RKO (cell line): ENCODE measurements at regions not wholly inside any gene's neighbourhood (a gene's known extent, or its start where the extent isn't known, plus 50 kb on each side); places are given as distances from the start of the nearest gene placed in this dataset.
"Not testable (repeated sequence)": the region's sequence is repeated elsewhere in the genome, so short reads cannot be mapped to it uniquely, and the experiment has no call there.

Experiments
- DNase-seq: peaks from one replicate; pipeline ENCODE4 v3.0.0-alpha.2; 2016; ENCODE audit warnings: low spot score

DNA sequence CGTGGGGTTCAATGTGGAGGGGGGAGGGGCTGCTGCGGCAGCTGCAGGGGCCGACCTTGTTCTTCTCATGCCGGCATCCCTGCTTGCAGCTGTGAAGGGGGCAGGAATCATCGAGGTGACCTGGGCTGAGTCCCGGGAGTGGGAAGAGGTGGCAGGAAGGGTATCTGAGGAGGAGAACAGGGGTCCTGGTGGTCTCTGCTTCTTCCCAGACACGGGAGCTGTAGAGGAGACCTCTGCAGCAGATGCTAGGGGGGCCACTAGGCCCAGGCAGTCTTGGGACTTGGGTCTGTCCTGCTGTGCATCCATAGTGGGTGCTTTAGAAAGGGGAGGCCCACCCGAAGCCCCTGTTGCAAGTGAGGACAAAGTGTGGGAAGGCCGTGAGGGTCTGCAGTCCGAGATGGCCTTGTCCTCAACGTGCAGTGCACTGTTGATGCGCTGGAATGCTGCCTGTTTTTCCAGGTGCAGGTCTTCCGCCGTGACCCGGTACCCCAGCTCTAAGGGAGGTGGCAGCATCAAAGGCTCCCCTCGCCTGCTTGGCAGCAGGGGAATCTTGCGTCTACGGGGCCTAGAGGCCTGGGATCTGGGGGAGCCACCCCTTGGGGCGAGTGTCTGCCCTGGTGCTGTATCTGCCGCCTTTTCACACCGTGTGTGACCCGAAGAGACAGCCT, 1370.0 kb downstream of the CDH12 start:
- DNase-seq: not testable (repeated sequence)

DNA sequence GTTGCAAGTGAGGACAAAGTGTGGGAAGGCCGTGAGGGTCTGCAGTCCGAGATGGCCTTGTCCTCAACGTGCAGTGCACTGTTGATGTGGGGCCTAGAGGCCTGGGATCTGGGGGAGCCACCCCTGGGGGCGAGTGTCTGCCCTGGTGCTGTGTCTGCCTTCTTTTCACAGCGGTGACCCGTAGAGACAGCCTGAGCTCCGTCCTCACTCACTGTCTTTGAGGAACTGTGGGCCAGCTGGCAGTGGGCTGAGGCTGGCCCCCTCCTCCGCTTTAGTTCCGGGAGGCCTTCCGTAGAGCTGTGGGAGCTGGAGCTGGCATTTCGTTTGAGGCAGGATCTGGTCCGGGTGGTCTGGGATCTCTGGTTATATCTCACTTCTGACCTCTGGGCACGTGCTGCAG, 1370.6 kb downstream of the CDH12 start:
- not testable (repeated sequence) for DNase-seq

GRCh38 chr5:21481320-21482270, 1371.5 kb downstream of the CDH12 start:
- not testable (repeated sequence) for DNase-seq

DNA sequence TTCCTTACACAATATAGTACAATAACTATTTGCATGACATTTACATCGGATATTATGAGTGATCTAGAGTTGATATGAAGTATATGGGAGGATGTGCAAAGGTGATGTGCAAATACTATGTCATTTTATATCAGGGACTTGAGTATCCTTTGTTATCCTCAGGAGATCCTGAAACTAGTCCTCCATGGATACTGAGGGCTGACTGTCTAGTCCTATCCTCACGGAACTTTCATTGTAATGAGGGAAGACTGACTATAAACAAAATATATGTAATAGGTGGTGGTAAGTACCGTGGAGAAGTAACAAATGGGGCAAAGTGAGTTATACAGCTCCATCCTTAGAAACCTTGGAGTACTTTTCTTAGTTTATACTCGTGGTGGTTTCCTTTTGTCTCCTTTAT, 1373.1 kb downstream of the CDH12 start:
- DNase-seq: not testable (repeated sequence)

GRCh38 chr5:21473981-21474380, 1379.2 kb downstream of the CDH12 start:
- not testable (repeated sequence) for DNase-seq

- DNase-seq: not testable (repeated sequence)
Observed at GRCh38 chr5:21473436-21473835, 1379.7 kb downstream of the CDH12 start.

- not testable (repeated sequence) for DNase-seq
Observed at GRCh38 chr5:21471691-21472090, 1381.5 kb downstream of the CDH12 start.

DNA sequence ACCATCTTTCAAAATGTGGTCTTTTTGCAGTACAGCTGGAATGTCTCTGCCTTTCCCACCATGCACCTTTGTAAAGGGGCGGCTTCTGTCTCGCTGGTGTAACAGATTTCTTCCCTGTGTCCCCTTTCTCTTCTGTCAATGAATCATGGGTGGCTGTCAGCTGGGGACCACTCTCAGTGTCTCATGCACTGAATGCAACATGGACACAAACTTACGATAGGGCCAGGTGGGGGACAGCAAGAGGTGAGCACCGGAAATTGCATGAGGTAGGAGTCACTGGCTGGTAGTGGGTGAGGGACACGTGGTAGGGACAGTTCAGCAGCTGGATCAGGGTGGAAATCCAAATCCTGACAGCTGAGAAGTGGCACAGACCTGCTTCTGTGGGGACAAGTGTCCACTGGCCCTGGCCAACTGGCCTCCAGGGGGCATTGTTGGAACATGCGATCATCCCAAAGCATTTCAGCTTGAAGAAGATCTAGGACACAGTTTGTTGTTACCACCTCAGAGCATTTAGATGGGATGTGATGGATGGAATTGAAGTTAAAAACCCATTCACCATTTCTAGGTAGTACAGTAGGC, 1383.5 kb downstream of the CDH12 start:
- DNase-seq: peak; percentile 36

DNA sequence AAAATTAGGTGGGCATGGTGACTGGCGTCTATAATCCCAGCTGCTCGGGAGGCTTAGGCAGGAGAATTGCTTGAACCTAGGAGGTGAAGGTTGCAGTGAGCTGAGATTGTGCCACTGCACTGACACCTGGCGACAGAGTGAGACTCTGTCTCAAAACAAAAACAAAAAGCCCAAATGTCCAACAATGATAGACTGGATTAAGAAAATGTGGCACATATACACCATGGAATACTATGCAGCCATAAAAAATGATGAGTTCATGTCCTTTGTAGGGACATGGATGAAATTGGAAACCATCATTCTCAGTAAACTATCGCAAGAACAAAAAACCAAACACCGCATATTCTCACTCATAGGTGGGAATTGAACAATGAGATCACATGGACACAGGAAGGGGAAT, 1385.6 kb downstream of the CDH12 start:
- DNase-seq: not testable (repeated sequence)

- not testable (repeated sequence) for DNase-seq
Observed at GRCh38 chr5:21459744-21460073, 1393.4 kb downstream of the CDH12 start.

DNA sequence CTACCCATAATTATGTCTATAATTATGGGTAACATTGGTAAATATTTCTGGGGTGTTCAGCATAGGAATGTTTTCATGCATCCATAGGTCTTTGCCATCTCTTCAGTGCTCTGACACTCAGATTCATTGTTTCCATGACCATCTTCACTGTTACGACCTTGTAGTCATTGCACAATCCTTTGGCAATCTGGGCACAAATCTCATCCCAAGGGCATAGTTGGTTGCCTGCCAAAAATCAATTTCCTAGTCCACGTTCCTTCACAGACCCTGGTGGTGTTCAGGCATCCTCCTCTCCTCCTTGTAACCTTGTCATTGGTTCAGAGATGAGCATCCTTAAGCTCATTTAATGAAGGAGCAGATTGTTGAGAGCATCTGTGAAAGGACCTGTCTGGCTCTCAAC, 1400.7 kb downstream of the CDH12 start:
- DNase-seq: no peak

- no peak for DNase-seq
Observed at GRCh38 chr5:21432646-21433045, 1420.5 kb downstream of the CDH12 start.

DNA sequence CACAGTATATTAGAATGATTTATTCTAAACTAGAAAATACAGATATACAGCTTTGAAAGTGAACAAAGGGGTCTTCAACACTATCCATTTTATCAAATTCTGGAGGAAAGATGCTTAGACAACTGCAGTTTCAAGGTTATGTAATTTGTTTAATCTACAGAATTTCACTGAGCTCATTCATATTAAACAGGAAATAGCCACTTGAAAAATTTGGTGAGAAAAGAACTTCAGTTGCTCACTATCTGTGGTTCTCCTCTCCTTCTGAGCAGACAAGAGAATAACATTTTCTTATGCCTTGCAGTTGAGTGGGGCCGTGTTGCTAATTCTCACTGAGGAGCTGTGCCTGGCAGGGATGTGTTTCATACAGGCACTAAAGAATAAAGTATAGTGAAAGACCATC, 1428.2 kb downstream of the CDH12 start:
- no peak for DNase-seq

- peak; percentile 53 for DNase-seq
Observed at GRCh38 chr5:21419383-21419782, 1431.4 kb upstream of the CDH18 start.

- DNase-seq: not testable (repeated sequence)
Observed at GRCh38 chr5:21402089-21402488, 1414.1 kb upstream of the CDH18 start.

GRCh38 chr5:21398511-21398910, 1410.5 kb upstream of the CDH18 start:
- no peak for DNase-seq

- no peak for DNase-seq
Observed at GRCh38 chr5:21397693-21398092, 1409.7 kb upstream of the CDH18 start.

GRCh38 chr5:21391506-21391905, 1403.5 kb upstream of the CDH18 start:
- DNase-seq: peak; percentile 77

GRCh38 chr5:21360754-21361153, 1372.8 kb upstream of the CDH18 start:
- DNase-seq: not testable (repeated sequence)

DNA sequence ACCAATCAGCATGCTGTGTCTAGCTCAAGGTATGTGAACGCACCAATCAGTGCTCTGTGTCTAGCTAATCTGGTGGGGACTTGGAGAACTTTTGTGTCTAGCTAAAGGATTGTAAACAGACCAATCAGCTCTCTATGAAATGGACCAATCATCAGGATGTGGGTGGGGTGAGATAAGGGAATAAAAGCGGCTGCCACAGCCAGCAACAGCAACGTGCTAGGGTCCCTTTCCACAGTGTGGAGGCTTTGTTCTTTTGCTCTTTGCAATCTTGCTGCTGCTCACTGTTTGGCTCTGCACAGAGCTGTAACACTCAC, 1353.9 kb upstream of the CDH18 start:
- not testable (repeated sequence) for DNase-seq

GRCh38 chr5:21341203-21341947, 1353.4 kb upstream of the CDH18 start:
- DNase-seq: not testable (repeated sequence)

DNA sequence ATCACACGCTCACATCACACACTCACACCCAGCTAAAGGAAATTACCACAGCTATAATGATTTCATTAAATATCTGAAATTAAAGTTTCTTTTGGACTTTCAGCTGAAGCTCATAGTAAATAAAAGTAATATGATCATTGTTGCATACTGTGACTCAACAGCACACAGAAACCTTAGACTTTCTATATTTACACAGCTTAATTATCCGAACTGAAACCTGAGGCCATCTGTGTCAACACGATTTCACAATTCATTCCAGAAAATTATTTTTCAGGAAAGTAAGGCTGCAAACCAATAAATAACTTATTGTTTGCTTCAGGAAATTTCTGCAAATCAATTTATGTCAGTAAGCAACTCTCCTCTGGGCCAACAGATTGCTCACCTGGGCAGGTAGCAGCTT, 1352.2 kb upstream of the CDH18 start:
- DNase-seq: not testable (repeated sequence)
